Panc1 (cell line): ENCODE measurements at regions not wholly inside any gene's neighbourhood (a gene's known extent, or its start where the extent isn't known, plus 50 kb on each side); places are given as distances from the start of the nearest gene placed in this dataset.

Experiments used
- CTCF ChIP-seq: fragments of 450-650 bp; IDR thresholded peaks from 2 replicates; pipeline ENCODE4 v1.5.1; 2017; ENCODE audit warnings: mild to moderate bottlenecking
- POLR2AphosphoS5 ChIP-seq: IDR thresholded peaks from 2 replicates; pipeline ENCODE4 v1.6.1; 2012; ENCODE audit warnings: mild to moderate bottlenecking, low read depth, low read length, moderate library complexity
- REST ChIP-seq, 2 experiments: IDR thresholded peaks; 2 replicates each; pipeline ENCODE4 v1.6.1; 2011 to 2012; ENCODE audit warnings: low read depth in 2 of 2, control low read depth in 1 of 2, low read length in 1 of 2, mild to moderate bottlenecking in 1 of 2, moderate library complexity in 1 of 2; ENCODE audit not compliant: insufficient read depth in 1 of 2
- SIN3A ChIP-seq: IDR thresholded peaks from 2 replicates; pipeline ENCODE4 v1.6.1; 2012; ENCODE audit warnings: low read depth, mild to moderate bottlenecking, low read length, moderate library complexity, borderline replicate concordance; ENCODE audit not compliant: insufficient read depth
- TCF7L2 ChIP-seq: IDR thresholded peaks from 2 replicates; pipeline ENCODE4 v1.6.1; 2011; ENCODE audit warnings: mild to moderate bottlenecking, low read depth, low read length, inconsistent platforms

GRCh38 chr4:24443200-24443599 lies 141.2 kb downstream of the DHX15 start:
- no peak for TF ChIP-seq CTCF
- TF ChIP-seq TCF7L2 = no peak
- TF ChIP-seq REST (IDR thresholded peaks at IDR 0.05; ENCODE audit: insufficient read depth in 1 of 2, low read depth in 2 of 2, low read length in 1 of 2) = no peak
- no peak for TF ChIP-seq POLR2AphosphoS5
- no peak for TF ChIP-seq SIN3A
